Panc1 (cell line): ENCODE measurements at regions not wholly inside any gene's neighbourhood (a gene's known extent, or its start where the extent isn't known, plus 50 kb on each side); places are given as distances from the start of the nearest gene placed in this dataset.
"Not testable (repeated sequence)": the region's sequence is repeated elsewhere in the genome, so short reads cannot be mapped to it uniquely, and the experiment has no call there.

ENCODE experiments used
- ATAC-seq: fragments of 200-7000 bp; cut with Tn5 transposase; 2 replicates; pipeline ENCODE4 v1.9.1; 2020; ENCODE audit warnings: mild to moderate bottlenecking, moderate library complexity
- BruUV-seq: library from RNA; stranded (reverse); fragments of 400-500 nt; replicated peaks from 2 replicates; lab custom pipeline; 2021; lab: Mats Ljungman, UMichigan
- CTCF ChIA-PET: fragments of 300-600 bp; sonication (Branson Sonifier 250); formaldehyde crosslinking; loops from one replicate; lab custom pipeline; 2022; ENCODE audit warnings: antibody characterized with exemption; lab: Charles Lee
- POLR2A ChIA-PET: fragments of 300-600 bp; sonication (Branson Sonifier 250); formaldehyde crosslinking; loops from one replicate; lab custom pipeline; 2022; ENCODE audit warnings: antibody characterized with exemption; lab: Charles Lee
- DNase-seq: peaks from one replicate; pipeline ENCODE4 v3.0.0-alpha.2; 2010; ENCODE audit warnings: low read depth, low spot score
- H3K27ac ChIP-seq: 2 replicates; pipeline ENCODE4 v1.5.1; 2011; ENCODE audit warnings: mild to moderate bottlenecking, low read length, inconsistent platforms
- H3K27me3 ChIP-seq: fragments of 200-500 bp; sonication (Bioruptor generic); 2 replicates; pipeline ENCODE4 v1.6.0; 2014; ENCODE audit warnings: low read length, inconsistent platforms; ENCODE audit not compliant: control insufficient read depth, insufficient read depth
- H3K36me3 ChIP-seq: fragments of 200-500 bp; sonication (Bioruptor generic); 2 replicates; pipeline ENCODE4 v1.5.1; 2014; ENCODE audit warnings: inconsistent platforms, mild to moderate bottlenecking, low read length, moderate library complexity; ENCODE audit not compliant: control insufficient read depth, insufficient read depth
- H3K4me1 ChIP-seq: 2 replicates; pipeline ENCODE4 v1.5.1; 2011; ENCODE audit warnings: inconsistent platforms, mild to moderate bottlenecking, low read length, moderate library complexity; ENCODE audit not compliant: control insufficient read depth, insufficient read depth
- H3K4me3 ChIP-seq, 2 experiments: 2 replicates each; pipeline ENCODE4 v1.5.1; 2011 to 2012; ENCODE audit warnings: low read depth in 2 of 2, low read length in 2 of 2, mild to moderate bottlenecking in 2 of 2, inconsistent platforms in 1 of 2, moderate library complexity in 1 of 2
- H3K9me3 ChIP-seq: fragments of 200-500 bp; sonication (Bioruptor generic); 2 replicates; pipeline ENCODE4 v1.5.1; 2014; ENCODE audit warnings: low read depth, mild to moderate bottlenecking, inconsistent platforms, low read length, moderate library complexity; ENCODE audit not compliant: control insufficient read depth, insufficient read depth
- POLR2AphosphoS5 ChIP-seq: IDR thresholded peaks from 2 replicates; pipeline ENCODE4 v1.6.1; 2012; ENCODE audit warnings: mild to moderate bottlenecking, low read depth, low read length, moderate library complexity
- REST ChIP-seq, 2 experiments: IDR thresholded peaks; 2 replicates each; pipeline ENCODE4 v1.6.1; 2011 to 2012; ENCODE audit warnings: low read depth in 2 of 2, control low read depth in 1 of 2, low read length in 1 of 2, mild to moderate bottlenecking in 1 of 2, moderate library complexity in 1 of 2; ENCODE audit not compliant: insufficient read depth in 1 of 2
- SIN3A ChIP-seq: IDR thresholded peaks from 2 replicates; pipeline ENCODE4 v1.6.1; 2012; ENCODE audit warnings: low read depth, mild to moderate bottlenecking, low read length, moderate library complexity, borderline replicate concordance; ENCODE audit not compliant: insufficient read depth
- TCF7L2 ChIP-seq: IDR thresholded peaks from 2 replicates; pipeline ENCODE4 v1.6.1; 2011; ENCODE audit warnings: mild to moderate bottlenecking, low read depth, low read length, inconsistent platforms
- in situ Hi-C: cut with HindIII; loops from 2 replicates; pipeline ENCODE4 v1.10.0; 2016; ENCODE audit warnings: low sequenced_read_pairs, low pct_unique_long_range_greater_than_20kb
- intact Hi-C: fragments of 100-400 bp; cut with micrococcal nuclease; formaldehyde crosslinking; loops from one replicate; pipeline ENCODE4 v1.10.0; 2022; ENCODE audit not compliant: unreplicated experiment
- TF ChIP-seq, protein P1 (sequence below): fragments of 450-650 bp; IDR thresholded peaks from 2 replicates; pipeline ENCODE4 v1.5.1; 2017; ENCODE audit warnings: mild to moderate bottlenecking

GRCh38 chr2:120513776-120514357, 167.9 kb downstream of the INHBB start:
- H3K36me3 ChIP-seq: no peaks in the 10 kb centered on the region
- ATAC-seq (no peak), DNase-seq (no peak)
- BruUV-seq: no TSS peak
- no peak for TF ChIP-seq TCF7L2
- TF ChIP-seq POLR2AphosphoS5: no peak
- intact Hi-C loops (loop anchor here (10.0 kb wide), 1 partner anchor 169 kb away; the partner anchor contains the start of gene INHBB), in situ Hi-C loops (no loop called here)
- H3K9me3 ChIP-seq: no peaks in the 10 kb centered on the region
- H3K4me1 ChIP-seq: no peaks in the 10 kb centered on the region; the same call in 1 of the 2 replicates
- POLR2A ChIA-PET: no interaction called here
- H3K27ac ChIP-seq: no peak overlapping the region
- peaks cover 5% of the 10 kb centered on the region; the same call in 1 of the 2 replicates for H3K27me3 ChIP-seq
- H3K4me3 ChIP-seq: no peak overlapping the region
- CTCF ChIA-PET: interaction anchor here (0.7 kb wide), 1 partner anchor 589 kb away, joined by 5 read pairs; no protein-coding TSS in a partner anchor

- no peak overlapping the region for H3K4me3 ChIP-seq
- H3K27ac ChIP-seq: no peak overlapping the region
- H3K9me3 ChIP-seq: no peaks in the 10 kb centered on the region
- no peak for DNase-seq
- POLR2A ChIA-PET: no interaction called here
- TF ChIP-seq SIN3A (no peak), POLR2AphosphoS5 (no peak), REST (IDR thresholded peaks at IDR 0.05; ENCODE audit: insufficient read depth in 1 of 2, low read depth in 2 of 2, low read length in 1 of 2) (no peak), TCF7L2 (no peak)
- TF ChIP-seq, protein P1, sequence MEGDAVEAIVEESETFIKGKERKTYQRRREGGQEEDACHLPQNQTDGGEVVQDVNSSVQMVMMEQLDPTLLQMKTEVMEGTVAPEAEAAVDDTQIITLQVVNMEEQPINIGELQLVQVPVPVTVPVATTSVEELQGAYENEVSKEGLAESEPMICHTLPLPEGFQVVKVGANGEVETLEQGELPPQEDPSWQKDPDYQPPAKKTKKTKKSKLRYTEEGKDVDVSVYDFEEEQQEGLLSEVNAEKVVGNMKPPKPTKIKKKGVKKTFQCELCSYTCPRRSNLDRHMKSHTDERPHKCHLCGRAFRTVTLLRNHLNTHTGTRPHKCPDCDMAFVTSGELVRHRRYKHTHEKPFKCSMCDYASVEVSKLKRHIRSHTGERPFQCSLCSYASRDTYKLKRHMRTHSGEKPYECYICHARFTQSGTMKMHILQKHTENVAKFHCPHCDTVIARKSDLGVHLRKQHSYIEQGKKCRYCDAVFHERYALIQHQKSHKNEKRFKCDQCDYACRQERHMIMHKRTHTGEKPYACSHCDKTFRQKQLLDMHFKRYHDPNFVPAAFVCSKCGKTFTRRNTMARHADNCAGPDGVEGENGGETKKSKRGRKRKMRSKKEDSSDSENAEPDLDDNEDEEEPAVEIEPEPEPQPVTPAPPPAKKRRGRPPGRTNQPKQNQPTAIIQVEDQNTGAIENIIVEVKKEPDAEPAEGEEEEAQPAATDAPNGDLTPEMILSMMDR: no peak
- no TSS peak for BruUV-seq
- ATAC-seq: peak; percentile 45; the same call in 1 of the 2 replicates
- in situ Hi-C loops: no loop called here
- no peaks in the 10 kb centered on the region; the same call in 1 of the 2 replicates for H3K4me1 ChIP-seq
- CTCF ChIA-PET: no interaction called here
- no peaks in the 10 kb centered on the region for H3K36me3 ChIP-seq
- peaks cover 5% of the 10 kb centered on the region; the same call in 1 of the 2 replicates for H3K27me3 ChIP-seq
- intact Hi-C loops: loop anchor here (10.0 kb wide), 1 partner anchor 170 kb away; the partner anchor contains the start of gene INHBB
Measured at GRCh38 chr2:120514521-120514920, 168.6 kb downstream of the INHBB start.

DNA sequence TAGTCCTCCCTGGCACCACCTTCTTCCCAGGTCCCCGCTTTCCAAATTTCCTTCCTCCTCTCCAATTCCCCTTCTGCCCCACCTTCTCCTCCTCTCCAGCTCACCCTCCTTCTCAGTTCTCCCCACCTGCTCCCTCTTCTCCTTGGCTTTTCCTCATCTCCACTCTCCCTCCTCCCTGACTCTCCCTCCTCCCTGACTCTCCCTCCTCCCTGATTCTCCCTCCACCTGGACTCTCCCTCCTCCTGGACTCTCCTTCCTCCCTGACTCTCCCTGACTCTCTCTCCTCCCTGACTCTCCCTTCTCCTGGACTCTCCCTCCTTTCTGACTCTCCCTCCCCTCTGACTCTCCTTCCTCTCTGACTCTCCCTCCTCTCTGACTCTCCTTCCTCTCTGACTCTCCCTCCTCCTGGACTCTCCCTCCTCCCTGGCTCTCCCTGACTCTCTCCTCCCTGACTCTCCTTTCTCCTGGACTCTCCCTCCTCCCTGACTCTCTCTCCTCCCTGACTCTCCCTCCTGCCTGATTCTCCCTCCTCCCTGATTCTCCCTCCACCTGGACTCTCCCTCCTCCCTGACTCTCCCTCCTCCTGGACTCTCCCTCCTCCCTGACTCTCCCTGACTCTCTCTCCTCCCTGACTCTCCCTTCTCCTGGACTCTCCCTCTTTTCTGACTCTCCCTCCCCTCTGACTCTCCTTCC, 169.3 kb downstream of the INHBB start:
- CTCF ChIA-PET: not testable (repeated sequence)
- intact Hi-C loops: loop anchor here (10.0 kb wide), 1 partner anchor 170 kb away; the partner anchor contains the start of gene INHBB

More for the DNA sequence above, 169.3 kb downstream of the INHBB start:
- H3K27ac ChIP-seq, H3K4me1 ChIP-seq, in situ Hi-C loops, H3K27me3 ChIP-seq, BruUV-seq, ATAC-seq, H3K9me3 ChIP-seq, DNase-seq, POLR2A ChIA-PET, H3K36me3 ChIP-seq, H3K4me3 ChIP-seq: not testable (repeated sequence)
